Small intestine (tissue), 7 donors: ENCODE measurements at regions not wholly inside any gene's neighbourhood (a gene's known extent, or its start where the extent isn't known, plus 50 kb on each side); places are given as distances from the start of the nearest gene placed in this dataset.
"Not testable (repeated sequence)": the region's sequence is repeated elsewhere in the genome, so short reads cannot be mapped to it uniquely, and the experiment has no call there.

Experiments
- DNase-seq, 2 donors: peaks; one replicate each; pipeline versions ENCODE4 v3.0.0 to v3.0.0-alpha.2; 2013
- FAIRE-seq: peaks from 2 replicates; lab custom pipeline; 2012; peaks lifted over from hg19 to GRCh38; lab: Jason Lieb, UNC
- H3K27ac ChIP-seq, 3 donors: one replicate each; pipeline ENCODE4 v1.5.1; 2013; ENCODE audit warnings: low read length in 2 of 3, mild to moderate bottlenecking in 2 of 3, control low read depth in 1 of 3, inconsistent platforms in 1 of 3, low read depth in 1 of 3, moderate library complexity in 1 of 3
- H3K27me3 ChIP-seq, 3 donors: one replicate each; pipeline ENCODE4 v1.6.1; 2013; ENCODE audit warnings: low read length in 3 of 3, inconsistent platforms in 1 of 3; ENCODE audit not compliant: control insufficient read depth in 3 of 3, insufficient read depth in 3 of 3
- H3K36me3 ChIP-seq, 3 donors: one replicate each; pipeline ENCODE4 v1.6.1; 2013; ENCODE audit warnings: low read length in 3 of 3, inconsistent platforms in 1 of 3, low read depth in 1 of 3, mild to moderate bottlenecking in 1 of 3, moderate library complexity in 1 of 3; ENCODE audit not compliant: control insufficient read depth in 3 of 3, insufficient read depth in 2 of 3
- H3K4me1 ChIP-seq, 3 donors: one replicate each; pipeline ENCODE4 v1.6.1; 2013; ENCODE audit warnings: low read length in 2 of 3, inconsistent platforms in 1 of 3, low read depth in 1 of 3, mild to moderate bottlenecking in 1 of 3, moderate library complexity in 1 of 3; ENCODE audit not compliant: control insufficient read depth in 3 of 3, insufficient read depth in 2 of 3
- H3K4me3 ChIP-seq, 3 donors: one replicate each; pipeline ENCODE4 v1.5.1; 2013; ENCODE audit warnings: low read length in 3 of 3, control low read depth in 1 of 3, inconsistent platforms in 1 of 3, low read depth in 1 of 3, mild to moderate bottlenecking in 1 of 3, moderate library complexity in 1 of 3
- H3K9me3 ChIP-seq, 2 donors: one replicate each; pipeline ENCODE4 v1.6.1; 2013; ENCODE audit warnings: low read depth in 1 of 2, low read length in 1 of 2; ENCODE audit not compliant: control insufficient read depth in 2 of 2, insufficient read depth in 1 of 2
- WGBS, 3 donors: extraction: QIAGEN DNeasy Blood & Tissue Kit; methylation state at CpG; one replicate each; pipeline ENCODE4 v1.1.7; 2013; 5-methylcytosine and 5-hydroxymethylcytosine counted together
- donor health status: healthy with polysubstance abuse.
- donor health status: control.
- donor health status: control.
- donor health status: Bipolar disorder and iron deficiency.
- donor health status: healthy.

- Histone ChIP-seq H3K36me3 (no peaks in the 10 kb centered on the region), H3K4me1 (peaks cover 0 to 3% (median 0%) of the 10 kb centered on the region in 3 donors), H3K9me3 (peaks cover 0 to 11% of the 10 kb centered on the region in 2 donors), H3K27me3 (peaks cover 0 to 2% (median 0%) of the 10 kb centered on the region in 3 donors), H3K27ac (no peak overlapping the region), H3K4me3 (no peak overlapping the region)
- DNase-seq (no peak), FAIRE-seq (no peak)
- WGBS, 3 donors, result 74 to 78% (median 74%) methylated on average over 5 of the region's 5 CpGs
These were observed 419.9 kb upstream of the RUNX1 start for GRCh38 chr21:35468991-35469390.

- no peak overlapping the region for H3K4me3 ChIP-seq
- H3K27ac ChIP-seq, result no peak overlapping the region
These were observed 418.5 kb upstream of the RUNX1 start for GRCh38 chr21:35467566-35467965.

GRCh38 chr21:35466681-35467080 lies 417.6 kb upstream of the RUNX1 start:
- not testable (repeated sequence) for H3K4me3 ChIP-seq, H3K4me1 ChIP-seq, DNase-seq, FAIRE-seq, H3K36me3 ChIP-seq, H3K27ac ChIP-seq, H3K27me3 ChIP-seq
- peaks cover 0 to 11% of the 10 kb centered on the region in 2 donors for H3K9me3 ChIP-seq
- 87 to 93% (median 93%) methylated on average over 5 of the region's 5 CpGs for WGBS, 3 donors

More at GRCh38 chr21:35467566-35467965, 418.5 kb upstream of the RUNX1 start:
- peaks cover 0 to 2% (median 0%) of the 10 kb centered on the region in 3 donors for H3K27me3 ChIP-seq
- peaks cover 0 to 3% (median 0%) of the 10 kb centered on the region in 3 donors for H3K4me1 ChIP-seq
- FAIRE-seq (no peak), DNase-seq (no peak)
- H3K9me3 ChIP-seq, result peaks cover 0 to 11% of the 10 kb centered on the region in 2 donors
- H3K36me3 ChIP-seq, result no peaks in the 10 kb centered on the region
- WGBS, 3 donors, result 70 to 85% (median 83%) methylated on average over 2 of the region's 2 CpGs

GRCh38 chr21:35465741-35466140 lies 416.6 kb upstream of the RUNX1 start:
- no peaks in the 10 kb centered on the region for H3K4me1 ChIP-seq
- H3K27me3 ChIP-seq, result peaks cover 0 to 2% (median 0%) of the 10 kb centered on the region in 3 donors
- FAIRE-seq (no peak), DNase-seq (peak in 1 of 2 donors; percentile 15)
- H3K9me3 ChIP-seq, result peaks cover 0 to 11% of the 10 kb centered on the region in 2 donors
- 57 to 76% (median 71%) methylated on average over 2 of the region's 2 CpGs for WGBS, 3 donors
- no peak overlapping the region for H3K27ac ChIP-seq
- H3K4me3 ChIP-seq, result no peak overlapping the region
- no peaks in the 10 kb centered on the region for H3K36me3 ChIP-seq

GRCh38 chr21:35461700-35462099 lies 412.6 kb upstream of the RUNX1 start:
- Histone ChIP-seq H3K27me3 (no peaks in the 10 kb centered on the region), H3K36me3 (no peaks in the 10 kb centered on the region), H3K4me1 (no peaks in the 10 kb centered on the region), H3K9me3 (peaks cover 0 to 8% of the 10 kb centered on the region in 2 donors), H3K4me3 (no peak overlapping the region), H3K27ac (no peak overlapping the region)
- DNase-seq, result no peak
- no peak for FAIRE-seq
- 69 to 84% (median 75%) methylated on average over 2 of the region's 2 CpGs for WGBS, 3 donors

- WGBS, 3 donors, result 74 to 84% (median 81%) methylated on average over 7 to 9 of the region's 9 CpGs
- FAIRE-seq (no peak), DNase-seq (no peak)
- Histone ChIP-seq H3K4me1 (no peaks in the 10 kb centered on the region), H3K4me3 (no peak overlapping the region), H3K9me3 (no peaks in the 10 kb centered on the region), H3K27ac (no peak overlapping the region), H3K36me3 (no peaks in the 10 kb centered on the region), H3K27me3 (no peaks in the 10 kb centered on the region)
These were observed 411.3 kb upstream of the RUNX1 start for GRCh38 chr21:35460441-35460840.

GRCh38 chr21:35458405-35458804 lies 409.3 kb upstream of the RUNX1 start:
- DNase-seq (no peak), FAIRE-seq (no peak)
- Histone ChIP-seq H3K4me3 (no peak overlapping the region), H3K27me3 (no peaks in the 10 kb centered on the region), H3K4me1 (no peaks in the 10 kb centered on the region), H3K9me3 (no peaks in the 10 kb centered on the region), H3K27ac (no peak overlapping the region), H3K36me3 (no peaks in the 10 kb centered on the region)
- 94 to 96% (median 95%) methylated on average over 5 of the region's 5 CpGs for WGBS, 3 donors

- Histone ChIP-seq H3K27me3 (no peaks in the 10 kb centered on the region), H3K4me3 (no peak overlapping the region)
These were observed 408.1 kb upstream of the RUNX1 start for GRCh38 chr21:35457097-35457804.

More at GRCh38 chr21:35457097-35457804, 408.1 kb upstream of the RUNX1 start:
- DNase-seq (no peak), FAIRE-seq (no peak)
- Histone ChIP-seq H3K4me1 (no peaks in the 10 kb centered on the region), H3K9me3 (no peaks in the 10 kb centered on the region), H3K27ac (no peak overlapping the region), H3K36me3 (no peaks in the 10 kb centered on the region)
- 74 to 84% (median 76%) methylated on average over 8 of the region's 8 CpGs for WGBS, 3 donors
